GM23248 (cell line): ENCODE measurements at regions not wholly inside any gene's neighbourhood (a gene's known extent, or its start where the extent isn't known, plus 50 kb on each side); places are given as distances from the start of the nearest gene placed in this dataset.

Experiments
- DNase-seq: peaks from one replicate; pipeline ENCODE4 v3.0.0-alpha.2; 2015
- H2AFZ ChIP-seq: fragments of 200-600 bp; sonication (generic); 2 replicates; pipeline ENCODE4 v1.6.1; 2016; ENCODE audit warnings: antibody characterized with exemption
- H3F3A ChIP-seq: fragments of 200-600 bp; sonication (generic); 2 replicates; pipeline ENCODE4 v1.6.1; 2016; ENCODE audit warnings: mild to moderate bottlenecking, antibody characterized with exemption, mixed run types; ENCODE audit not compliant: insufficient read depth
- H3K27ac ChIP-seq: fragments of 200-600 bp; sonication (generic); 2 replicates; pipeline ENCODE4 v1.5.1; 2016; ENCODE audit warnings: mild to moderate bottlenecking
- H3K27me3 ChIP-seq: fragments of 200-600 bp; sonication (generic); replicated peaks from 2 replicates; pipeline ENCODE4 v1.6.1; 2016; ENCODE audit warnings: mild to moderate bottlenecking; ENCODE audit not compliant: insufficient read depth
- H3K36me3 ChIP-seq: fragments of 200-600 bp; sonication (generic); 2 replicates; pipeline ENCODE4 v1.6.1; 2016; ENCODE audit warnings: low read depth, mild to moderate bottlenecking
- H3K4me1 ChIP-seq: fragments of 200-600 bp; sonication (generic); 2 replicates; pipeline ENCODE4 v1.6.1; 2016; ENCODE audit warnings: mild to moderate bottlenecking; ENCODE audit not compliant: insufficient read depth
- H3K4me2 ChIP-seq: fragments of 200-600 bp; sonication (generic); one replicate; pipeline ENCODE4 v1.6.1; 2016; ENCODE audit warnings: mild to moderate bottlenecking; ENCODE audit not compliant: unreplicated experiment
- H3K4me3 ChIP-seq: fragments of 200-600 bp; sonication (generic); 2 replicates; pipeline ENCODE4 v1.5.1; 2016; ENCODE audit warnings: mild to moderate bottlenecking
- H3K79me2 ChIP-seq: fragments of 200-600 bp; sonication (generic); 2 replicates; pipeline ENCODE4 v1.6.1; 2016; ENCODE audit warnings: mild to moderate bottlenecking; ENCODE audit not compliant: insufficient read depth
- H3K9ac ChIP-seq: fragments of 200-600 bp; sonication (generic); 2 replicates; pipeline ENCODE4 v1.6.1; 2016; ENCODE audit warnings: mild to moderate bottlenecking
- H3K9me2 ChIP-seq: fragments of 200-600 bp; sonication (generic); 2 replicates; pipeline ENCODE4 v1.6.1; 2016; ENCODE audit warnings: mixed run types, mild to moderate bottlenecking, moderate library complexity; ENCODE audit not compliant: insufficient read depth
- H3K9me3 ChIP-seq: fragments of 200-600 bp; sonication (generic); one replicate; pipeline ENCODE4 v1.6.1; 2017; ENCODE audit warnings: low read depth
- H4K20me1 ChIP-seq: fragments of 200-600 bp; sonication (generic); 2 replicates; pipeline ENCODE4 v1.6.0; 2016; ENCODE audit not compliant: insufficient read depth
- EZH2 ChIP-seq: fragments of 200-600 bp; sonication (generic); IDR thresholded peaks from 2 replicates; pipeline ENCODE4 v1.6.1; 2018; ENCODE audit warnings: antibody characterized with exemption, mild to moderate bottlenecking; ENCODE audit not compliant: insufficient read depth, poor library complexity, severe bottlenecking
- EZH2phosphoT487 ChIP-seq: fragments of 200-600 bp; sonication (generic); IDR thresholded peaks from 2 replicates; pipeline ENCODE4 v1.6.1; 2018; ENCODE audit warnings: antibody characterized with exemption, moderate library complexity, mild to moderate bottlenecking, low read depth; ENCODE audit not compliant: insufficient read depth
- WGBS, 2 experiments: methylation state at CpG; one replicate each; pipeline ENCODE4 v1.1.6; 2015 to 2017; ENCODE audit warnings: low lambda C conversion rate in 2 of 2, low coverage in 1 of 2; ENCODE audit errors: missing lambda C conversion rate in 2 of 2; 5-methylcytosine and 5-hydroxymethylcytosine counted together
- in situ Hi-C: fragments of 300-500 bp; cut with MboI; formaldehyde crosslinking; loops from 2 replicates; pipeline ENCODE4 v1.15.0; 2020

GRCh38 chrX:7220121-7220520 lies 72.2 kb upstream of the PUDP start:
- in situ Hi-C loops: no loop called here
- no peak for TF ChIP-seq EZH2
- TF ChIP-seq EZH2phosphoT487: no peak
- H3K4me3 ChIP-seq: no peak overlapping the region
- WGBS, 2 experiments: 92% methylated on average over 10 of the region's 10 CpGs
- no peaks in the 10 kb centered on the region for H3K4me1 ChIP-seq
- no peaks in the 10 kb centered on the region for H3K79me2 ChIP-seq
- H3F3A ChIP-seq: no peaks in the 10 kb centered on the region
- H3K27ac ChIP-seq: no peak overlapping the region
- DNase-seq: no peak
- no peaks in the 10 kb centered on the region for H3K36me3 ChIP-seq
- no peak overlapping the region for H2AFZ ChIP-seq
- no peaks in the 10 kb centered on the region for H4K20me1 ChIP-seq
- no peaks in the 10 kb centered on the region for H3K9me3 ChIP-seq
- no peak overlapping the region for H3K4me2 ChIP-seq
- no peaks in the 10 kb centered on the region for H3K27me3 ChIP-seq
- H3K9ac ChIP-seq: no peak overlapping the region
- H3K9me2 ChIP-seq: no peaks in the 10 kb centered on the region

DNA sequence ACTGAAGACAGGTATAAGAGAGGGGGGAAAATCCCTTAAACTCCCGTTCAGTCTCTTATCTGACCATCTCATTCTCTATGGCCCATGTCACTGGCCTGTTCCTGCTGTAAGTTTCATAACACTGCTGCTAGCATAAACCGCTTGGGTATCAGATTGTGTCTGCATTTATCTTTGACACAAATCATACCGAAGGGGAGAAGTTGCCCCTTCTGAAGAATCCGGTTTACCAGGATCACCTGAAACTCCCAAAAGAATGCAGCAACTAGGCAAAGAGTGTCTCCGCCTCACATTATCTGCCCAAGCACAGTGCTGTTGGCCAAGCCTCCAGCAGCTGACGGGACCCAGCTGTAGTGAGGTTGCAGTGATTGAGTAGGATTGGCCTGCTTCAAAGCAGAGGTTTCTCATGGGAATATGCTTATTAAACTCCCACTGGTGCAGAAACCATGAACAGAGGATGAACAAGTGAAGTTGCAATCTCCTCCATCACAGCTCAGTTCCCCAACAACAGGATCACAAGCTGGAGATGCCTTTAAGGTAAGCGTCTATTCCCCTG lies 71.3 kb upstream of the PUDP start:
- H3K4me3 ChIP-seq: no peak overlapping the region
- H3K27ac ChIP-seq: no peak overlapping the region
- no peaks in the 10 kb centered on the region for H3K36me3 ChIP-seq
- 91 to 95% methylated on average over 5 to 7 of the region's 7 CpGs for WGBS, 2 experiments
- TF ChIP-seq EZH2phosphoT487 (no peak), EZH2 (no peak)
- H3F3A ChIP-seq: no peaks in the 10 kb centered on the region
- no peaks in the 10 kb centered on the region for H3K27me3 ChIP-seq
- H4K20me1 ChIP-seq: no peaks in the 10 kb centered on the region
- 0 out of 2 replicates have a peak, but pooled peaks cover under 1% of the 10 kb centered on the region for H3K4me1 ChIP-seq
- no peak overlapping the region for H3K4me2 ChIP-seq
- no peaks in the 10 kb centered on the region for H3K79me2 ChIP-seq
- no peak overlapping the region for H2AFZ ChIP-seq
- DNase-seq: no peak
- in situ Hi-C loops: no loop called here
- no peaks in the 10 kb centered on the region for H3K9me3 ChIP-seq
- no peaks in the 10 kb centered on the region for H3K9me2 ChIP-seq
- H3K9ac ChIP-seq: no peak overlapping the region

GRCh38 chrX:7218321-7219152 lies 70.6 kb upstream of the PUDP start:
- no peak overlapping the region for H3K27ac ChIP-seq
- no peak overlapping the region for H3K4me2 ChIP-seq
- H3K27me3 ChIP-seq: no peaks in the 10 kb centered on the region
- peaks cover 5% of the 10 kb centered on the region; the same call in 1 of the 2 replicates for H3K4me1 ChIP-seq
- H3K79me2 ChIP-seq: no peaks in the 10 kb centered on the region
- no peaks in the 10 kb centered on the region for H3K9me2 ChIP-seq
- H2AFZ ChIP-seq: no peak overlapping the region
- DNase-seq: no peak
- H4K20me1 ChIP-seq: no peaks in the 10 kb centered on the region
- WGBS, 2 experiments: 88 to 91% methylated on average over 7 to 8 of the region's 8 CpGs
- H3K9me3 ChIP-seq: no peaks in the 10 kb centered on the region
- in situ Hi-C loops: no loop called here
- no peaks in the 10 kb centered on the region for H3K36me3 ChIP-seq
- no peak overlapping the region for H3K9ac ChIP-seq
- TF ChIP-seq EZH2phosphoT487 (no peak), EZH2 (no peak)
- no peaks in the 10 kb centered on the region for H3F3A ChIP-seq
- H3K4me3 ChIP-seq: no peak overlapping the region

DNA sequence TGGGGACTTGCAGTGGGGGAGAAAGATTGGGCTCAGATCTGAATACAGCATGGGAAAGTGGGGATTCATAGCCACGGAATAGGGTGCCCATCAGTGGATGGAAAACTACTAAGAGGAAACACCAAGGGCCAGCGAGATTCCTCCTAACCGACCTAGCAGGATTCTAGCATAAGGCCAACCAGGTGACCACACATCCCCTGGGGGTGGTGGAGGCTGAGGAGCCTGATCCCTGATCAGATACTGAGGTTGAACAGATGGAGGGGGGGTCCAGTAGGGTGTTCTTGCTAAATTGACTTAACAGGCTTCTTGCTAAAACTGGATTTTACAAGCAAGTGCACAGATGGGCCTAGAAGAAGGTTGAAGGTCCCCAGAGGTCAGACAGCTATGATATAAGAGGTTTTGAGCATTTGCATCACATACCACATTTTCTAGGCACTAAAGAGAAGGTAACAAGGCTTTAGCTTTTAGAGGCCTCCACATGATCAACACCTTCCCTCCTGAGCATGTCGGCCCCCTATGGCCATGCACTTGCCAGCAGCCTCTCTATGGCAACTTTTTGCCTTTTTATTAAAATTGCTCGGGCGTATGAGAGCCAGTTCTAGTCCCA lies 69.1 kb upstream of the PUDP start:
- Histone ChIP-seq H3K27me3 (no peaks in the 10 kb centered on the region), H3F3A (no peaks in the 10 kb centered on the region), H3K79me2 (no peaks in the 10 kb centered on the region), H3K4me1 (peaks cover 5% of the 10 kb centered on the region; the same call in 1 of the 2 replicates), H3K4me2 (no peak overlapping the region), H3K9me3 (no peaks in the 10 kb centered on the region), H3K36me3 (no peaks in the 10 kb centered on the region), H4K20me1 (no peaks in the 10 kb centered on the region), H2AFZ (no peak overlapping the region), H3K9me2 (no peaks in the 10 kb centered on the region), H3K27ac (no peak overlapping the region), H3K4me3 (no peak overlapping the region), H3K9ac (no peak overlapping the region)
- 95 to 96% methylated on average over 5 to 6 of the region's 6 CpGs for WGBS, 2 experiments
- DNase-seq: no peak
- no peak for TF ChIP-seq EZH2phosphoT487
- no peak for TF ChIP-seq EZH2
- in situ Hi-C loops: no loop called here
